Neural crest cell (in vitro differentiated cells): ENCODE measurements at regions not wholly inside any gene's neighbourhood (a gene's known extent, or its start where the extent isn't known, plus 50 kb on each side); places are given as distances from the start of the nearest gene placed in this dataset.

Source experiments
- DNase-seq: peaks from one replicate; pipeline ENCODE4 v3.0.0; 2021; ENCODE audit warnings: low read depth, mixed read lengths, low spot score
- H3K27ac Mint-ChIP-seq: one replicate; pipeline ENCODE4 v1.8.0; 2021; ENCODE audit warnings: mild to moderate bottlenecking, mixed read lengths; ENCODE audit not compliant: unreplicated experiment
- H3K27me3 Mint-ChIP-seq: 2 replicates; pipeline ENCODE4 v1.8.0; 2021; ENCODE audit warnings: low read depth, mild to moderate bottlenecking, mixed read lengths
- H3K36me3 Mint-ChIP-seq: 2 replicates; pipeline ENCODE4 v1.8.0; 2021; ENCODE audit warnings: low read depth, mild to moderate bottlenecking, mixed read lengths
- H3K4me1 Mint-ChIP-seq: 2 replicates; pipeline ENCODE4 v1.8.0; 2021; ENCODE audit warnings: mixed read lengths
- H3K4me3 Mint-ChIP-seq: one replicate; pipeline ENCODE4 v1.8.0; 2021; ENCODE audit warnings: mild to moderate bottlenecking, mixed read lengths
- H3K9me3 Mint-ChIP-seq: 2 replicates; pipeline ENCODE4 v1.8.0; 2021; ENCODE audit warnings: mixed read lengths
- CTCF ChIP-seq: fragments of 200-600 bp; sonication (generic); conservative IDR thresholded peaks from 2 replicates; pipeline ENCODE4 v1.5.0; 2021; ENCODE audit warnings: antibody characterized with exemption, mild to moderate bottlenecking

- Mint-ChIP-seq H3K9me3 (peaks cover 12% of the 10 kb centered on the region), H3K27me3 (no peaks in the 10 kb centered on the region), H3K27ac (no peak overlapping the region), H3K36me3 (peaks cover 4% of the 10 kb centered on the region), H3K4me1 (peaks cover 17% of the 10 kb centered on the region), H3K4me3 (no peak overlapping the region)
- TF ChIP-seq CTCF, result no peak
- no peak for DNase-seq
Observed at GRCh38 chr7:142356166-142356565, 98.3 kb upstream of the PRSS58 start.

GRCh38 chr7:142355328-142355727, 97.5 kb upstream of the PRSS58 start:
- no peak for TF ChIP-seq CTCF
- peaks cover 9% of the 10 kb centered on the region for H3K9me3 Mint-ChIP-seq
- no peak overlapping the region for H3K4me3 Mint-ChIP-seq
- no peak for DNase-seq
- peaks cover 17% of the 10 kb centered on the region for H3K4me1 Mint-ChIP-seq
- H3K27me3 Mint-ChIP-seq, result no peaks in the 10 kb centered on the region
- H3K36me3 Mint-ChIP-seq, result peaks cover 4% of the 10 kb centered on the region
- no peak overlapping the region for H3K27ac Mint-ChIP-seq

DNA sequence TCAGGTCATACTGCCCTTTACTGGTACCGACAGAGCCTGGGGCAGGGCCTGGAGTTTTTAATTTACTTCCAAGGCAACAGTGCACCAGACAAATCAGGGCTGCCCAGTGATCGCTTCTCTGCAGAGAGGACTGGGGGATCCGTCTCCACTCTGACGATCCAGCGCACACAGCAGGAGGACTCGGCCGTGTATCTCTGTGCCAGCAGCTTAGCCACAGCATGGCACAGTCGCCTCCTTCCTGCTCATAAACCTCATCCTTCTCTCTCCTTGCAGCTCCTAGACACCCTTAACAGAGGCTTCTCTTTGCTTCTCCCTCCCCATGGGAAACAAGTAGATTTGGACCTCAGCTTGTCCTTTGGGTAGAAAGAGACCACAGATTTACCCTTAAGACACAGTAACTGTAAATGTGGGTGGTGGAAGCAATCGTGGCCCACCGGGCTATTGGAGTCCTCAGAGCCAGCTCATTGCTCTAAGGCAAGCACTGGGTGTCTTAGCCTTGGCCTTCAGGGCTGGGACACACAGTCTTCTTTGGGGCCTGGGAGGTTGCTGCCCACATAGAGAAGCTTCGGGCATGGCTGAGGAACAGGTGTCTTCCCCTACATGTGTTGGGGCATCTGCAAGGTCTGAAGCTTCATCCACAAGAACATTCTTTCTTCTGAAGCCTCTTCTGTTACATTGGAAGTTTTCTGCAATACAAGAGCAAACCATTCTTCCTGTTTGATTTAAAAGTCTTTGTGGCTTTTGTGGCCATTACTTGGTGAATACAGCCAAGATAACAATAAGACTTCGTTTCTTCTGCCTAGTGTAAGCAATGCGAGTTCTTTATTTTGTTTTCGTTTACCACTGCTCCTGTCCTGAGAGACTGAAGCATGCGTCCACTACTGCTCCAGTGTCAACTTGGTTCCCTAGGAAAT, 95.5 kb upstream of the PRSS58 start:
- peaks cover 4% of the 10 kb centered on the region for H3K36me3 Mint-ChIP-seq
- H3K9me3 Mint-ChIP-seq, result peaks cover 6% of the 10 kb centered on the region
- TF ChIP-seq CTCF, result no peak
- no peaks in the 10 kb centered on the region for H3K27me3 Mint-ChIP-seq
- H3K4me1 Mint-ChIP-seq, result peaks cover 17% of the 10 kb centered on the region
- no peak for DNase-seq
- H3K4me3 Mint-ChIP-seq, result no peak overlapping the region
- no peak overlapping the region for H3K27ac Mint-ChIP-seq

DNA sequence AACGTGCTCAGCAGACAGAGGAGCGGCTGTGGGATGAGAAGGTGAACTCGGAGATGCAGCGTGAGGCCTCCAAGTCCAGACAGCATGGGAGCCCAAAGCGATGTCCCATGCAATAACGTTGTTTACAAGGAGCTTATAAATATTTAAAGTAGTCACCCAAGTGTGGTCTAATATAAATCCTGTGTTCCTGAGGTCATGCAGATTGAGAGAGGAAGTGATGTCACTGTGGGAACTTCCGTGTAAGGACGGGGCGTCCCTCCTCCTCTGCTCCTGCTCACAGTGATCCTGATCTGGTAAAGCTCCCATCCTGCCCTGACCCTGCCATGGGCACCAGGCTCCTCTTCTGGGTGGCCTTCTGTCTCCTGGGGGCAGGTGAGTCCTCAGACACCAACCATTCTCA, 94.7 kb upstream of the PRSS58 start:
- TF ChIP-seq CTCF, result no peak
- H3K36me3 Mint-ChIP-seq, result peaks cover 1% of the 10 kb centered on the region
- peaks cover 12% of the 10 kb centered on the region for H3K4me1 Mint-ChIP-seq
- peaks cover 1% of the 10 kb centered on the region for H3K9me3 Mint-ChIP-seq
- H3K27ac Mint-ChIP-seq, result no peak overlapping the region
- no peak overlapping the region for H3K4me3 Mint-ChIP-seq
- H3K27me3 Mint-ChIP-seq, result no peaks in the 10 kb centered on the region
- no peak for DNase-seq

GRCh38 chr7:142351145-142351544, 93.3 kb upstream of the PRSS58 start:
- H3K4me1 Mint-ChIP-seq, result peaks cover 14% of the 10 kb centered on the region

More at GRCh38 chr7:142351145-142351544, 93.3 kb upstream of the PRSS58 start:
- DNase-seq, result no peak
- H3K27ac Mint-ChIP-seq, result no peak overlapping the region
- no peaks in the 10 kb centered on the region for H3K27me3 Mint-ChIP-seq
- TF ChIP-seq CTCF, result no peak
- H3K4me3 Mint-ChIP-seq, result no peak overlapping the region
- no peaks in the 10 kb centered on the region for H3K36me3 Mint-ChIP-seq
- no peaks in the 10 kb centered on the region for H3K9me3 Mint-ChIP-seq
